GM23338 (cell line): ENCODE measurements at regions not wholly inside any gene's neighbourhood (a gene's known extent, or its start where the extent isn't known, plus 50 kb on each side); places are given as distances from the start of the nearest gene placed in this dataset.

Experiments
- ATAC-seq: fragments of 200-7000 bp; cut with Tn5 transposase; 3 replicates; pipeline ENCODE4 v1.9.1; 2020
- DNase-seq: peaks from one replicate; pipeline ENCODE4 v3.0.0-alpha.2; 2015; ENCODE audit warnings: low spot score
- H2AFZ ChIP-seq: fragments of 200-600 bp; sonication (generic); 2 replicates; pipeline ENCODE4 v1.8.0; 2016; ENCODE audit warnings: antibody characterized with exemption, mild to moderate bottlenecking, moderate library complexity
- H3F3A ChIP-seq: fragments of 200-600 bp; sonication (generic); replicated peaks from 2 replicates; pipeline ENCODE4 v1.8.0; 2017; ENCODE audit warnings: antibody characterized with exemption, mixed run types, low read depth
- H3K27ac ChIP-seq: fragments of 200-600 bp; sonication (generic); 2 replicates; pipeline ENCODE4 v1.6.1; 2016; ENCODE audit warnings: low read depth
- H3K27me3 ChIP-seq: fragments of 200-600 bp; sonication (generic); 2 replicates; pipeline ENCODE4 v1.8.0; 2016; ENCODE audit warnings: mild to moderate bottlenecking, mixed run types, moderate library complexity; ENCODE audit not compliant: insufficient read depth
- H3K36me3 ChIP-seq: fragments of 200-600 bp; sonication (generic); 2 replicates; pipeline ENCODE4 v1.8.0; 2016; ENCODE audit warnings: mild to moderate bottlenecking; ENCODE audit not compliant: insufficient read depth
- H3K4me1 ChIP-seq: fragments of 200-600 bp; sonication (generic); 2 replicates; pipeline ENCODE4 v1.8.0; 2016; ENCODE audit warnings: mild to moderate bottlenecking, moderate library complexity; ENCODE audit not compliant: insufficient read depth
- H3K4me2 ChIP-seq: fragments of 200-600 bp; sonication (generic); 2 replicates; pipeline ENCODE4 v1.7.1; 2017; ENCODE audit warnings: mixed run types
- H3K4me3 ChIP-seq: fragments of 200-600 bp; sonication (generic); 2 replicates; pipeline ENCODE4 v1.6.1; 2016; ENCODE audit warnings: mixed run types
- H3K79me2 ChIP-seq: fragments of 200-600 bp; sonication (generic); replicated peaks from 2 replicates; pipeline ENCODE4 v1.8.0; 2017; ENCODE audit warnings: mild to moderate bottlenecking; ENCODE audit not compliant: insufficient read depth
- H3K9me2 ChIP-seq: fragments of 200-600 bp; sonication (generic); 2 replicates; pipeline ENCODE4 v1.8.0; 2017; ENCODE audit not compliant: insufficient read depth
- H4K20me1 ChIP-seq: fragments of 200-600 bp; sonication (generic); replicated peaks from 2 replicates; pipeline ENCODE4 v1.8.0; 2017; ENCODE audit warnings: mild to moderate bottlenecking; ENCODE audit not compliant: insufficient read depth
- H3K27ac Mint-ChIP-seq: 2 replicates; pipeline ENCODE4 v1.8.0; 2020; ENCODE audit warnings: inconsistent platforms, mild to moderate bottlenecking, moderate library complexity, mixed read lengths
- H3K27me3 Mint-ChIP-seq: 3 replicates; pipeline ENCODE4 v1.8.0; 2022; ENCODE audit warnings: low read depth, mild to moderate bottlenecking, moderate library complexity, mixed read lengths, inconsistent platforms; ENCODE audit not compliant: insufficient read depth, poor library complexity
- H3K36me3 Mint-ChIP-seq: 3 replicates; pipeline ENCODE4 v1.8.0; 2021; ENCODE audit warnings: low read depth, mild to moderate bottlenecking, inconsistent platforms, moderate library complexity, mixed read lengths
- H3K4me1 Mint-ChIP-seq: 3 replicates; pipeline ENCODE4 v1.8.0; 2020; ENCODE audit warnings: mild to moderate bottlenecking, inconsistent platforms, mixed read lengths
- H3K4me3 Mint-ChIP-seq: 3 replicates; pipeline ENCODE4 v1.8.0; 2021; ENCODE audit warnings: moderate library complexity, mild to moderate bottlenecking, inconsistent platforms, mixed read lengths
- H3K9me3 Mint-ChIP-seq: 3 replicates; pipeline ENCODE4 v1.8.0; 2020; ENCODE audit warnings: moderate library complexity, mild to moderate bottlenecking, inconsistent platforms, mixed read lengths
- ETS1 ChIP-seq: IDR thresholded peaks from 2 replicates; pipeline ENCODE4 v1.6.1; 2016; ENCODE audit warnings: antibody characterized with exemption
- EZH2phosphoT487 ChIP-seq: fragments of 200-600 bp; sonication (generic); IDR thresholded peaks from one replicate; pipeline ENCODE4 v1.8.1; 2018; ENCODE audit warnings: antibody characterized with exemption; ENCODE audit not compliant: unreplicated experiment
- JUNB ChIP-seq: IDR thresholded peaks from one replicate; pipeline ENCODE4 v1.6.1; 2016; ENCODE audit warnings: antibody characterized with exemption; ENCODE audit not compliant: unreplicated experiment
- NANOG ChIP-seq: IDR thresholded peaks from 2 replicates; pipeline ENCODE4 v1.6.1; 2016; ENCODE audit warnings: antibody characterized with exemption, borderline replicate concordance
- POLR2AphosphoS5 ChIP-seq: IDR thresholded peaks from 2 replicates; pipeline ENCODE4 v1.6.1; 2016; ENCODE audit warnings: antibody characterized with exemption, low read depth
- REST ChIP-seq: IDR thresholded peaks from one replicate; pipeline ENCODE4 v1.6.1; 2018; ENCODE audit warnings: antibody characterized with exemption; ENCODE audit not compliant: unreplicated experiment
- STAT1 ChIP-seq: IDR thresholded peaks from one replicate; pipeline ENCODE4 v1.6.1; 2016; ENCODE audit warnings: antibody characterized with exemption; ENCODE audit not compliant: unreplicated experiment
- ZNF114 ChIP-seq: fragments of 250-450 bp; sonication (Bioruptor Pico); IDR thresholded peaks from 2 replicates; pipeline ENCODE4 v1.5.0; 2020; ENCODE audit warnings: mild to moderate bottlenecking, moderate library complexity
- TF ChIP-seq, protein P1 (sequence below), 2 experiments: fragments of 200-600 bp in 1 of 2; sonication (generic) in 1 of 2; conservative IDR thresholded peaks; 2 replicates each; pipeline versions ENCODE4 v1.5.1 to v1.6.1; 2016 to 2017; ENCODE audit warnings: antibody characterized with exemption in 2 of 2, low read depth in 2 of 2, mild to moderate bottlenecking in 2 of 2, moderate library complexity in 1 of 2

DNA sequence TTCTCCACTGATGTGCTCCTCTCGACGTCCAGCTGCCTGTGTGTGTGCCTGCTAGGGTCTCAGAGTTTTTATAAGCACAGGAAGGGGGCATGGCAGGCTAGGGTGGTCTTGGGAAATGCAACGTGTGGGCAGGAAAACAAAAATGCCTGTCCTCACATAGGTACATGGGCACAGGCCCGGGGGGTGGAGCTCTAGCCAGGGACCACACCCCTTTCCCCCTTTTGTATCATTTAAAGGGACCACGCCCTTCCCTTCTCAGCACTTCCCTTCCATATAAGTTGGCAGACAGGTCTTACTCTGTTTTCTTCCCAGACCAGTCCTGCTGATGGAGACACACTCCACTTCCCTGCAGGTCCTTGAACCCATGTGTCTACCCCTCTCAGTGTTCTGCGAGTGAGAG is 645.0 kb downstream of the CBLN2 start:
- H3F3A ChIP-seq = no peaks in the 10 kb centered on the region
- no peaks in the 10 kb centered on the region for H3K9me2 ChIP-seq
- no peaks in the 10 kb centered on the region for H3K4me1 ChIP-seq
- H2AFZ ChIP-seq = no peak overlapping the region
- H3K36me3 Mint-ChIP-seq = peaks cover 38% of the 10 kb centered on the region; the same call in 2 of the 3 replicates
- H3K27ac ChIP-seq = no peak overlapping the region
- TF ChIP-seq REST = no peak
- no peaks in the 10 kb centered on the region for H4K20me1 ChIP-seq
- no peak overlapping the region for H3K4me3 ChIP-seq
- H3K9me3 Mint-ChIP-seq = peaks cover 90% of the 10 kb centered on the region
- H3K4me1 Mint-ChIP-seq = no peaks in the 10 kb centered on the region
- no peaks in the 10 kb centered on the region for H3K79me2 ChIP-seq
- H3K27me3 ChIP-seq = no peaks in the 10 kb centered on the region
- no peaks in the 10 kb centered on the region for H3K27me3 Mint-ChIP-seq
- H3K4me2 ChIP-seq = no peak overlapping the region
- no peaks in the 10 kb centered on the region; the same call in 1 of the 2 replicates for H3K36me3 ChIP-seq
- no peak overlapping the region for H3K4me3 Mint-ChIP-seq
- no peak overlapping the region for H3K27ac Mint-ChIP-seq
- ATAC-seq (no peak), DNase-seq (no peak)

- DNase-seq = no peak
- TF ChIP-seq, protein P1, sequence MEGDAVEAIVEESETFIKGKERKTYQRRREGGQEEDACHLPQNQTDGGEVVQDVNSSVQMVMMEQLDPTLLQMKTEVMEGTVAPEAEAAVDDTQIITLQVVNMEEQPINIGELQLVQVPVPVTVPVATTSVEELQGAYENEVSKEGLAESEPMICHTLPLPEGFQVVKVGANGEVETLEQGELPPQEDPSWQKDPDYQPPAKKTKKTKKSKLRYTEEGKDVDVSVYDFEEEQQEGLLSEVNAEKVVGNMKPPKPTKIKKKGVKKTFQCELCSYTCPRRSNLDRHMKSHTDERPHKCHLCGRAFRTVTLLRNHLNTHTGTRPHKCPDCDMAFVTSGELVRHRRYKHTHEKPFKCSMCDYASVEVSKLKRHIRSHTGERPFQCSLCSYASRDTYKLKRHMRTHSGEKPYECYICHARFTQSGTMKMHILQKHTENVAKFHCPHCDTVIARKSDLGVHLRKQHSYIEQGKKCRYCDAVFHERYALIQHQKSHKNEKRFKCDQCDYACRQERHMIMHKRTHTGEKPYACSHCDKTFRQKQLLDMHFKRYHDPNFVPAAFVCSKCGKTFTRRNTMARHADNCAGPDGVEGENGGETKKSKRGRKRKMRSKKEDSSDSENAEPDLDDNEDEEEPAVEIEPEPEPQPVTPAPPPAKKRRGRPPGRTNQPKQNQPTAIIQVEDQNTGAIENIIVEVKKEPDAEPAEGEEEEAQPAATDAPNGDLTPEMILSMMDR (conservative IDR thresholded peaks at IDR 0.05; ENCODE audit: low read depth in 2 of 2) = no peak
- no peak for ATAC-seq
- Histone ChIP-seq H3K36me3 (no peaks in the 10 kb centered on the region), H3K4me2 (no peak overlapping the region), H4K20me1 (no peaks in the 10 kb centered on the region), H3K79me2 (no peaks in the 10 kb centered on the region), H3F3A (no peaks in the 10 kb centered on the region), H3K27ac (no peak overlapping the region), H3K4me1 (no peaks in the 10 kb centered on the region), H3K4me3 (no peak overlapping the region), H2AFZ (no peak overlapping the region), H3K27me3 (no peaks in the 10 kb centered on the region), H3K9me2 (no peaks in the 10 kb centered on the region)
- H3K27ac Mint-ChIP-seq = no peak overlapping the region
- H3K9me3 Mint-ChIP-seq = peaks cover 91% of the 10 kb centered on the region
- peaks cover 19% of the 10 kb centered on the region; the same call in 2 of the 3 replicates for H3K36me3 Mint-ChIP-seq
- no peak overlapping the region for H3K4me3 Mint-ChIP-seq
- no peaks in the 10 kb centered on the region for H3K4me1 Mint-ChIP-seq
- H3K27me3 Mint-ChIP-seq = no peaks in the 10 kb centered on the region
Observed at GRCh38 chr18:71887509-71887908, 656.6 kb downstream of the CBLN2 start.

DNA sequence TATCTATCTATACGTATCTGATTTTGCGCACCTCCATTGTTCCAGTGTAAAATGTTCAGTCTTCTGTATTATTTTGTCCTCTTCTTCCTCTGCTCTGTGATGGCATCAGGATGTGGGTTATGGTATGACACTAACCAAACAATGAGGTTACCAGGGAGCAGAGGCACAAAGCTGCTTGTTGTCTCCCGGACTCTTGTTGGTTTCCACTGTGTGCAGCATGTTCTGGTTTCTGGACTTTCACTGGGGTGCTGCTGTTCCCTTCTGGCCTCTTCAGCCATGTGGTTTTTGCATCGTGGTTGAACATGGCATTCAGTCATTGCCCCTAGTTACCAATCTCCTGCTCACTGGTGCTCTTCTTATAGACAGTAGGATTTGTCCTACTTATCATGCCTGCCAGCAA is 665.9 kb downstream of the CBLN2 start:
- Mint-ChIP-seq H3K9me3 (peaks cover 83% of the 10 kb centered on the region), H3K4me1 (no peaks in the 10 kb centered on the region), H3K4me3 (no peak overlapping the region), H3K27ac (no peak overlapping the region), H3K27me3 (peaks cover 2% of the 10 kb centered on the region), H3K36me3 (peaks cover 27% of the 10 kb centered on the region)
- no peaks in the 10 kb centered on the region for H3K4me1 ChIP-seq
- H3F3A ChIP-seq = no peaks in the 10 kb centered on the region
- no peak overlapping the region for H3K4me3 ChIP-seq
- H3K27ac ChIP-seq = no peak overlapping the region
- no peaks in the 10 kb centered on the region for H3K9me2 ChIP-seq
- no peak overlapping the region for H3K4me2 ChIP-seq
- no peaks in the 10 kb centered on the region for H3K79me2 ChIP-seq
- H3K36me3 ChIP-seq = peaks cover 13% of the 10 kb centered on the region; the same call in 1 of the 2 replicates
- no peak for DNase-seq
- ATAC-seq = no peak
- H4K20me1 ChIP-seq = no peaks in the 10 kb centered on the region
- no peak overlapping the region for H2AFZ ChIP-seq
- no peaks in the 10 kb centered on the region for H3K27me3 ChIP-seq
- no peak for TF ChIP-seq NANOG
- TF ChIP-seq JUNB = no peak
- TF ChIP-seq ETS1 = no peak
- TF ChIP-seq EZH2phosphoT487 = no peak
- no peak for TF ChIP-seq STAT1
- TF ChIP-seq, protein P1 (conservative IDR thresholded peaks at IDR 0.05; ENCODE audit: low read depth in 2 of 2) = no peak
- no peak for TF ChIP-seq ZNF114
- TF ChIP-seq POLR2AphosphoS5 = no peak
